C4-2B (cell line): ENCODE measurements at regions not wholly inside any gene's neighbourhood (a gene's known extent, or its start where the extent isn't known, plus 50 kb on each side); places are given as distances from the start of the nearest gene placed in this dataset.
"Not testable (repeated sequence)": the region's sequence is repeated elsewhere in the genome, so short reads cannot be mapped to it uniquely, and the experiment has no call there.

ENCODE experiments used
- H3K27ac ChIP-seq: fragments of 450-650 bp; 2 replicates; pipeline ENCODE4 v1.5.1; 2017
- ZFX ChIP-seq: fragments of 450-650 bp; IDR thresholded peaks from 2 replicates; pipeline ENCODE4 v1.6.1; 2017
- TF ChIP-seq, protein P1 (sequence below): fragments of 450-650 bp; conservative IDR thresholded peaks from 2 replicates; pipeline ENCODE4 v1.5.1; 2017; ENCODE audit warnings: mild to moderate bottlenecking

DNA sequence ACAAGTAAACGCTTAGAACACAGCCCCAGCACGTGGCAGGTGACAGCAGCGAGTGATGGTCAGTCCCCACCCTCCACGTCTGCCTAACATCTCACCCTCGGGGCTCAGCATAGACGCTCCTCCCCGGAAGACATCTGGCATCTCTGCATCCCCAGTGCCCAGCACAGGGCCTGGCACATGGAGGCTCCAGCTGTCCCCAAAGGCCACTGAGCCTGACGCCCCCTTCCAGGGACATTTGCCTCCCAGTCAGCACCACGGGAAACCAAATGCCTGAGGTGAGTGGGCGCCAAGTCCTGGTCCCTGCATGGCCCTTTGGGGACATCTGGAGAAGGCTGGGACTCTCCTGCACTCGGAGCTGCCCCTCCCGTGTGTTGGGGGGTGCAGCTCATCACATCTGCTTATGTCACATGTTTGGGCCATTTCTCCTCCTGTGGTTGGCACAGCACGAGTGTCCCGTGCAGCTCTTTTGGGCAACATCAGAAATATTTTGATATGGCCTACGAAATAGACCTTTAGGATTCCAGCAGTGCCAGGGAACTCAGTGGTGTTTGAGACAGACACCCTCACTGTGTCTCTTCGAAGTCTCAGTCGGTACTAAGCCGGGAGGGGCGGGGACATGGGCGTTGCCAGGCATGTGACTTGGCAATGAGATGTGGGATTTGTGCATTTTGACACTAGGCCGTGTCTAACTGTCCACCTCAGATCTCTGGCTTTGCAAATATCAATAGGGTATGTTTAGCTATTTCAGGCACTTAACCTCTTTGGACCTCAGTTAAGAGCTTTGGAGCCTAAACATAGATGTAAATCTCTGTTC lies 315.0 kb downstream of the PTPRU start:
- TF ChIP-seq, protein P1, sequence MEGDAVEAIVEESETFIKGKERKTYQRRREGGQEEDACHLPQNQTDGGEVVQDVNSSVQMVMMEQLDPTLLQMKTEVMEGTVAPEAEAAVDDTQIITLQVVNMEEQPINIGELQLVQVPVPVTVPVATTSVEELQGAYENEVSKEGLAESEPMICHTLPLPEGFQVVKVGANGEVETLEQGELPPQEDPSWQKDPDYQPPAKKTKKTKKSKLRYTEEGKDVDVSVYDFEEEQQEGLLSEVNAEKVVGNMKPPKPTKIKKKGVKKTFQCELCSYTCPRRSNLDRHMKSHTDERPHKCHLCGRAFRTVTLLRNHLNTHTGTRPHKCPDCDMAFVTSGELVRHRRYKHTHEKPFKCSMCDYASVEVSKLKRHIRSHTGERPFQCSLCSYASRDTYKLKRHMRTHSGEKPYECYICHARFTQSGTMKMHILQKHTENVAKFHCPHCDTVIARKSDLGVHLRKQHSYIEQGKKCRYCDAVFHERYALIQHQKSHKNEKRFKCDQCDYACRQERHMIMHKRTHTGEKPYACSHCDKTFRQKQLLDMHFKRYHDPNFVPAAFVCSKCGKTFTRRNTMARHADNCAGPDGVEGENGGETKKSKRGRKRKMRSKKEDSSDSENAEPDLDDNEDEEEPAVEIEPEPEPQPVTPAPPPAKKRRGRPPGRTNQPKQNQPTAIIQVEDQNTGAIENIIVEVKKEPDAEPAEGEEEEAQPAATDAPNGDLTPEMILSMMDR, result no peak
- no peak for TF ChIP-seq ZFX
- no peak overlapping the region for H3K27ac ChIP-seq

DNA sequence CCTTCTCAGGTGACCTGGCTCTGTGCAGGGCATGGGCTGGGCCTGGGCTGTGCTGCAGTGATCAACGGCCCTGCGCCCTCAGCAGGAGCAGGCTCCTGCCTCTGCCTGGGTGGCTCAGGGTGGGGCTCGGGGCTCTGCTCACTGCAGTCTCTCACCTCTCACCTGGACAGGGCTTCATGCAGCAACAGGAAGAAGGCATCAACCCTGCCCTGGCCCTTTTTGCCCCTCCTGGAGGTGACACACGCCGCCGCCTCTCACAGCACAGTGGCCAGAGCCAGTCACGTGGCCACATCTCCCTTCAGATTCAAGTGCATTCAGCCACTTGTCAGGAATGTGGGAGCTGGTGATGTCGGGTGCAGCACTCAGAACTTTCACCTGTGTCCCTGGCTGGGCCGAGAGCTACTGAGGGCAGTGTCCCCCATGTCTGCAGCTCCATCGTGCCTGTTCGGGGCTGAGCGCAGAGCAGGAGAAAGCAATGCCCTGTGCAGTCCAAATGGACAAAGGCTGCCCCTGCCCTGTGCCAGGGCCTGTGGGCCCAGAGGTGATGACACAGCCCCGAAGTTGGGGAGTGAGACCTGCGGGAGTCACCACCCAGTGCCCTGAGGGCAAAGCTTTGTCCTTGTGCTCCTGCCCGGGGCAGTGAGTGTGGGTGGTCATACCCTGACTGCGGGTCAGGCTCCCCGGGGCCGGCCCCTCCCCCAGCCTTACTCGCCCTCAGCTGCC lies 314.0 kb downstream of the PTPRU start:
- no peak for TF ChIP-seq ZFX
- TF ChIP-seq, protein P1, result no peak
- no peak overlapping the region for H3K27ac ChIP-seq

DNA sequence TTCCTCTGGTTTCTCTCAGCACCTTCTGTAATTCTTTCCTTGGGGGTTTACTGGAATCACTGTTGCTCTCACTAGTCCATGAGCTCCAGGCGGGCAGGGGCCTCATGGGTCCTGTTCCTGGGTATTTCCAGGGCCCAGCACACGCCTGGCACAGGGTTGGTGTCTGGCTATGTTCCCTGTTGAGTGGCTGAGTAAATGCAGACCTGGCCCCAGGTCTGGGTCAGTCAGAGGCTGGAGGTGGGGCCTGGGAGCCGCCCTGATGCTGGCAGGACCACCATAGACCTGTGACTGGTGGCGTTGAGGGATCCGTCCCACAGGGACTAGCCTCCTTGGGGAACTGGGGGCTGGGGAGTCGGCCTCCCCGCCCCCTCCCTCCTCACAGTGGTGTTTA lies 313.4 kb downstream of the PTPRU start:
- not testable (repeated sequence) for H3K27ac ChIP-seq

DNA sequence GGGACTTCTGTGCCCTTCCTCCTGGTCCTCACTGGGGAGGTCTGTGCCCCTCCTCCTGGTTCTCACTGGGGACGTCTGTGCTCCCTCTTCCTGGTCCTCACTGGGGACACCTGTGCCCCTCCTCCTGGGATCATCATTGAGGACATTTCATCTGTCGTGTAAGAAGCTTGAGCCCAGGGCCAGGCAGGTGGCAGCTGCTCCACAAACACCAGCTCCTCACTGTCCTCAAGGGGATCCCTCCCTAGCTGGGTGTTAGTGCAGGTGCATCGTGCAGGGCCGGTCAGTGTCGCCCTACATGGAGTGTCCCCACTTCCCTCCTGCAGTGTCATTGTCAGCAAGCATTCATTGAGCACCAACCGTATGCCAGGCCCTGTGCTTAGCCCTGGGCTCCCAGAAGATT lies 312.7 kb downstream of the PTPRU start:
- no peak overlapping the region for H3K27ac ChIP-seq
- TF ChIP-seq ZFX, result no peak
- TF ChIP-seq, protein P1, result no peak

DNA sequence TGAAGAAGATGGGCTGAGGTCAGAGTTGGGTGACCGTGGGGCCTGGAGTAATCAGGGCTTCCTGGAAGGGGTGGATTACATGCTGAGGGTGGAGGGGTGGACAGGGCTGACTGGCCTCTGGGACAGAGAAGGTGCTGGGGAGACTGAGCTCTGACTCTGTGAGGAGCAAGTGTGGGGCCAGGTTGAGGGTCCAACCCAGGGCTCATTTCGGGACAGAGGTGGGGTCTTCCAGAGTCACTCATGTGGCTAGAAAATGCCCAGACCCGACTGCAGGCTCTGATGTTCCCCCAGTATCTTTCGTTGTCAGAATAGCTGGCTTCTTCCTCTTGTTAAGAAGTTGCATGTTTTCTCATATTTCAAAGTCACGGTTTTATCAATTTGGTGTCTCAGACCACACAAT lies 311.8 kb downstream of the PTPRU start:
- H3K27ac ChIP-seq, result no peak overlapping the region
- TF ChIP-seq ZFX, result no peak
- TF ChIP-seq, protein P1, result no peak

DNA sequence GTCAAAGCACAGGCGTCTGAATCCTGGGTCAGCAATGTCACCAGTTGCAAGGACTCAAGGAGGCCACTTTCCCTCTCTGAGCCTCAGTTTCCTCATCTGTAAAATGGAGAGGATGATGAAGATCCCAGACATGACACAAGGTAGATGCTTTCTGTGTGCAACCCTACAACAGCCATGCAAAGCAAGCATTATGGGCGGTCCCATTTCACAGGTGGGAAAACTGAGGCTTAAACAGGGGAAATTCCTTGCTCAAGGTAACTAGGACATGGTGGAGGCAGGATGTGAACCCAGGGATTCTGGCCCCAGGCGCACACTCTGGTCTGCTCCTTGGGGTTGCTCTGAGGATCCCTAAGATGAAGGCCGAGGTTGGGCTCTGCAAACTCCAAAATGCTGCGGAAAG lies 311.0 kb downstream of the PTPRU start:
- TF ChIP-seq ZFX, result no peak
- TF ChIP-seq, protein P1, result no peak
- H3K27ac ChIP-seq, result no peak overlapping the region

DNA sequence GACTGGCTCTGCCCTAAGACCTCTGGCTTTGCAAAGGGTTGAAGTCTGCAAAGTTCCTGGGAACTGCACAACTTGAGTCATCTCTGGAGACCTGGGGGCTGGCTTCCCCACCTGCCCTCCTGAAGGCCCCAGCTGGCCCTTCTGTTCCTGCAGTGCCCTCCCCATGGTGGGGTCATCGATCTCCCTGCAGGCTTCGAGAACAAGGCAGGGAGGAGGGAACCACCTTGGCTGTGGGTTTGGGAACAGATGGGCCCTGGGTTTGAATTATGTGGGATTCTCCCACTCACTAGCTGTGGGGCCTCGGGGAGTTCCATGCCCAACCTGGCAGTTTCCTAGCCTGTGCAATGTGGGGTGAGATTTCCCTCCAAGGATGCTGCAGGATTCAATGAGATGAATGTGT lies 310.2 kb downstream of the PTPRU start:
- no peak overlapping the region for H3K27ac ChIP-seq
- TF ChIP-seq ZFX, result no peak
- TF ChIP-seq, protein P1, result no peak
